ENCODE measurements at regions not wholly inside any gene's neighbourhood (a gene's known extent, or its start where the extent isn't known, plus 50 kb on each side); places are given as distances from the start of the nearest gene placed in this dataset.

GRCh38 chr21:20343186-20343585 is 655.0 kb upstream of the NCAM2 start:
- TF ChIP-seq, protein P1, sequence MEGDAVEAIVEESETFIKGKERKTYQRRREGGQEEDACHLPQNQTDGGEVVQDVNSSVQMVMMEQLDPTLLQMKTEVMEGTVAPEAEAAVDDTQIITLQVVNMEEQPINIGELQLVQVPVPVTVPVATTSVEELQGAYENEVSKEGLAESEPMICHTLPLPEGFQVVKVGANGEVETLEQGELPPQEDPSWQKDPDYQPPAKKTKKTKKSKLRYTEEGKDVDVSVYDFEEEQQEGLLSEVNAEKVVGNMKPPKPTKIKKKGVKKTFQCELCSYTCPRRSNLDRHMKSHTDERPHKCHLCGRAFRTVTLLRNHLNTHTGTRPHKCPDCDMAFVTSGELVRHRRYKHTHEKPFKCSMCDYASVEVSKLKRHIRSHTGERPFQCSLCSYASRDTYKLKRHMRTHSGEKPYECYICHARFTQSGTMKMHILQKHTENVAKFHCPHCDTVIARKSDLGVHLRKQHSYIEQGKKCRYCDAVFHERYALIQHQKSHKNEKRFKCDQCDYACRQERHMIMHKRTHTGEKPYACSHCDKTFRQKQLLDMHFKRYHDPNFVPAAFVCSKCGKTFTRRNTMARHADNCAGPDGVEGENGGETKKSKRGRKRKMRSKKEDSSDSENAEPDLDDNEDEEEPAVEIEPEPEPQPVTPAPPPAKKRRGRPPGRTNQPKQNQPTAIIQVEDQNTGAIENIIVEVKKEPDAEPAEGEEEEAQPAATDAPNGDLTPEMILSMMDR (conservative IDR thresholded peaks at IDR 0.05 in 1 of 2, IDR thresholded peaks at IDR 0.05 in 1 of 2; ENCODE audit: extremely low read depth in 1 of 2, insufficient read depth in 1 of 2, low read depth in 1 of 2, low read length in 2 of 2), result no peak
- no peak for TF ChIP-seq EZH2 (IDR thresholded peaks at IDR 0.05; ENCODE audit: borderline replicate concordance, low read length)

Data from mammary epithelial cell (primary cell).